Astrocyte of the cerebellum (primary cell): ENCODE measurements at regions not wholly inside any gene's neighbourhood (a gene's known extent, or its start where the extent isn't known, plus 50 kb on each side); places are given as distances from the start of the nearest gene placed in this dataset.

Experiments used
- DNase-seq: peaks from one replicate; pipeline ENCODE4 v3.0.0-alpha.2; 2011; ENCODE audit warnings: low read depth
- H3K4me3 ChIP-seq: 2 replicates; pipeline ENCODE4 v1.5.1; 2011; ENCODE audit warnings: mild to moderate bottlenecking, low read depth, low read length, moderate library complexity
- CTCF ChIP-seq: IDR thresholded peaks from 2 replicates; pipeline ENCODE4 v1.5.1; 2012; ENCODE audit warnings: low read length, low read depth, moderate library complexity, mild to moderate bottlenecking; ENCODE audit errors: missing control alignments
- in situ Hi-C: cut with HindIII; loops from 2 replicates; pipeline ENCODE4 v1.10.0; 2017; ENCODE audit warnings: low sequenced_read_pairs

- no peak for TF ChIP-seq CTCF
- no peak for DNase-seq
- no peak overlapping the region for H3K4me3 ChIP-seq
- in situ Hi-C loops = no loop called here
Observed at GRCh38 chr4:18582841-18583240, 561.3 kb upstream of the LCORL start.

- no peak for TF ChIP-seq CTCF
- no peak overlapping the region for H3K4me3 ChIP-seq
- in situ Hi-C loops = no loop called here
- DNase-seq = no peak
Observed at GRCh38 chr4:18578307-18578706, 556.8 kb upstream of the LCORL start.

DNA sequence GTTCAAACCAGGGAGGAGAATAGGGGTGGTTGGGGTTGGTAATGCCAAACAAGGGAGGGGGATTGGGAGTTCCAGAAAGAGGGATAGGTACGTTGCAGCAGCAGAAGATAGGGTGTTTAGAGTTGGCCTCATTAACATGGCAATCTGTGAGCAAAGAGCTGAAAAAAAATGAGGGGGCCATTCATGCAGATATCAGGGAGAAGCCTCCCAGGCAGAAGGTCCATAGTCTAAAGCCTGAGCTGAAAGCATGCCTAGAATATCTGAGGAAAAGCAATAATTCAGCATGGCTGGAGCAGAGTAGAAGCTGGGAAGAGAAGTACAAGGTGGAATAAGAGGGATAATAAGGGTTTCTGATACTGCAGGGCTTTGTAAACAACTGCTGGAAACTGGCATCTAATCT, 550.9 kb upstream of the LCORL start:
- TF ChIP-seq CTCF = no peak
- in situ Hi-C loops = no loop called here
- DNase-seq = no peak
- no peak overlapping the region for H3K4me3 ChIP-seq

DNA sequence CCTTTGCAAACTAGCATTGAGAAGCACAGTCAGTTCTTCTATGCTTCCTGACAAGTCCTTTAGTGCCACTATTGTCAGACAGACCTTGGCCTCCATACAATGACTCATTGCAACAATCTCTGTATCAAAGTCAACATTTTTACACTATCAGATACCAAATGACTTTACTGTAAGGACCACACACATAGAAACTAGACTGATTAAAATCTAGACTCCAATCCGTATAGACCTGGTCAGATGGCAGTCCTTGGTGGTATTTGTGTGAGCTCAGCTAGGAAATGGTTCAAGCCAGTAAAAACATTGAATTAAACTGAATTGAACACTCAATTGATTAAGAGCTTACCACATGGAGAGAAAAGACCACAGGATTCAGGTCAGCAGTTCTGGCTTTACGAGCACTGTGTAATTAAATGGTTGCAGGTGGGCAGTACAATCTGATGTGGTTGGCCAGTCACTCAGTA, 549.8 kb upstream of the LCORL start:
- no peak for DNase-seq
- in situ Hi-C loops = no loop called here
- no peak for TF ChIP-seq CTCF
- H3K4me3 ChIP-seq = no peak overlapping the region

DNA sequence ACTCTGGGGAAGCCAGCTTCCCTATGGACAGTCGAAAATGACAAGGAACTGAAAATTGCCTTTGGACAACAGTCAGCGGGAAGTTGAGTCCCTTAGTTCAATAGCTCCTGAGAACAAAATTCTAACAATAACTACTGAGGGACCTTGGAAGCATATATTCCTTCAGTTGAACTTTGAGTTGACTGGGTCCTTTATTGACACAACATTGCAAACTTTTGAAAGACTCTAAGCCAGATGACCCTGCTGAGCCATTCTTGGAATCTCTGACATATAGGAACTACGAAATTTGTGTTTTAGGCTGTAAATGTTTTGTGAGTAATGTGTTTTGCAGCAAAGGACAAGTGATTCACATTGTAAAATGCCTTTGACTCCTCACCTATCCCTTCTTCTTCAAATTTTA, 548.8 kb upstream of the LCORL start:
- DNase-seq = no peak
- no peak overlapping the region for H3K4me3 ChIP-seq
- in situ Hi-C loops = no loop called here

GRCh38 chr4:18568600-18568999, 547.0 kb upstream of the LCORL start:
- no peak overlapping the region for H3K4me3 ChIP-seq
- in situ Hi-C loops = no loop called here
- no peak for TF ChIP-seq CTCF
- DNase-seq = peak; percentile 3

More for the DNA sequence above, 548.8 kb upstream of the LCORL start:
- no peak for TF ChIP-seq CTCF
